Neuronal stem cell (in vitro differentiated cells): ENCODE measurements at regions not wholly inside any gene's neighbourhood (a gene's known extent, or its start where the extent isn't known, plus 50 kb on each side); places are given as distances from the start of the nearest gene placed in this dataset.
"Not testable (repeated sequence)": the region's sequence is repeated elsewhere in the genome, so short reads cannot be mapped to it uniquely, and the experiment has no call there.

Experiments used
- DNase-seq: peaks from one replicate; pipeline ENCODE4 v3.0.0-alpha.2; 2013; ENCODE audit warnings: low spot score
- H2AFZ ChIP-seq: one replicate; pipeline ENCODE4 v1.6.1; 2013; ENCODE audit warnings: mild to moderate bottlenecking, low read length, inconsistent platforms
- H2AK5ac ChIP-seq: 2 replicates; pipeline ENCODE4 v1.6.1; 2013; ENCODE audit warnings: low read depth, mild to moderate bottlenecking, inconsistent platforms, low read length, moderate library complexity, mixed read lengths
- H2BK120ac ChIP-seq: 2 replicates; pipeline ENCODE4 v1.6.1; 2013; ENCODE audit warnings: low read depth, mild to moderate bottlenecking, inconsistent platforms, low read length, moderate library complexity, mixed read lengths
- H2BK12ac ChIP-seq: one replicate; pipeline ENCODE4 v1.6.1; 2013; ENCODE audit warnings: low read length, inconsistent platforms
- H2BK15ac ChIP-seq: 2 replicates; pipeline ENCODE4 v1.6.1; 2013; ENCODE audit warnings: mild to moderate bottlenecking, low read length, inconsistent platforms, mixed read lengths
- H2BK5ac ChIP-seq: one replicate; pipeline ENCODE4 v1.6.1; 2013; ENCODE audit warnings: inconsistent platforms, mild to moderate bottlenecking, low read length, moderate library complexity
- H3K14ac ChIP-seq: one replicate; pipeline ENCODE4 v1.6.1; 2013; ENCODE audit warnings: low read length, inconsistent platforms
- H3K18ac ChIP-seq: 2 replicates; pipeline ENCODE4 v1.6.1; 2013; ENCODE audit warnings: low read length, inconsistent platforms
- H3K23ac ChIP-seq: 2 replicates; pipeline ENCODE4 v1.6.1; 2013; ENCODE audit warnings: low read depth, mild to moderate bottlenecking, mixed read lengths, low read length, inconsistent platforms; ENCODE audit not compliant: poor library complexity
- H3K27ac ChIP-seq: replicated peaks from 3 replicates; pipeline ENCODE4 v1.5.1; 2013; ENCODE audit warnings: low read length, inconsistent platforms
- H3K27me3 ChIP-seq, 3 experiments: 2 replicates each; pipeline ENCODE4 v1.6.1; 2013; ENCODE audit warnings: low read length in 3 of 3, mild to moderate bottlenecking in 2 of 3, inconsistent platforms in 1 of 3, low read depth in 1 of 3, mixed read lengths in 1 of 3, moderate library complexity in 1 of 3; ENCODE audit not compliant: control insufficient read depth in 3 of 3, insufficient read depth in 3 of 3
- H3K36me3 ChIP-seq, 2 donors: replicated peaks in 1 of 2; 2 replicates each; pipeline ENCODE4 v1.6.1; 2013; ENCODE audit warnings: low read length in 2 of 2; ENCODE audit not compliant: control insufficient read depth in 2 of 2, insufficient read depth in 2 of 2
- H3K4ac ChIP-seq: 2 replicates; pipeline ENCODE4 v1.6.1; 2013; ENCODE audit warnings: inconsistent platforms, mild to moderate bottlenecking, low read length, moderate library complexity
- H3K4me1 ChIP-seq, 2 donors: 1 replicate in 1 of 2; 2 replicates in 1 of 2; pipeline ENCODE4 v1.6.1; 2013; ENCODE audit warnings: low read length in 2 of 2, low read depth in 1 of 2; ENCODE audit not compliant: control insufficient read depth in 2 of 2, insufficient read depth in 1 of 2
- H3K4me2 ChIP-seq: one replicate; pipeline ENCODE4 v1.6.1; 2013; ENCODE audit warnings: mild to moderate bottlenecking, low read length, inconsistent platforms; ENCODE audit not compliant: insufficient read depth, poor library complexity, severe bottlenecking
- H3K4me3 ChIP-seq, 2 donors: 2 replicates each; pipeline ENCODE4 v1.5.1; 2013; ENCODE audit warnings: low read length in 2 of 2, mild to moderate bottlenecking in 2 of 2, inconsistent platforms in 1 of 2, moderate library complexity in 1 of 2
- H3K79me1 ChIP-seq: one replicate; pipeline ENCODE4 v1.6.1; 2013; ENCODE audit warnings: low read depth, mild to moderate bottlenecking, inconsistent platforms, low read length, moderate library complexity
- H3K9ac ChIP-seq: one replicate; pipeline ENCODE4 v1.6.1; 2013; ENCODE audit warnings: mild to moderate bottlenecking, low read depth, low read length, inconsistent platforms; ENCODE audit not compliant: poor library complexity
- H3K9me3 ChIP-seq, 2 donors: replicated peaks in 1 of 2; 2 replicates each; pipeline versions ENCODE3 to v1.6.1; 2013; ENCODE audit warnings: low read length in 2 of 2, mild to moderate bottlenecking in 2 of 2, inconsistent platforms in 1 of 2, low read depth in 1 of 2, mixed read lengths in 1 of 2, moderate library complexity in 1 of 2; ENCODE audit not compliant: control insufficient read depth in 2 of 2, insufficient read depth in 1 of 2
- H4K8ac ChIP-seq: one replicate; pipeline ENCODE4 v1.6.1; 2013; ENCODE audit warnings: low read depth, mild to moderate bottlenecking, inconsistent platforms, low read length, moderate library complexity
- H4K91ac ChIP-seq: one replicate; pipeline ENCODE4 v1.6.1; 2013; ENCODE audit warnings: low read length, low read depth, mild to moderate bottlenecking, inconsistent platforms; ENCODE audit not compliant: poor library complexity
- WGBS, 2 donors: extraction: QIAGEN DNeasy Blood & Tissue Kit; methylation state at CpG; one replicate each; pipeline ENCODE4 v1.1.7; 2013; ENCODE audit warnings: missing lambda C conversion rate in 2 of 2, mixed read lengths in 1 of 2; ENCODE audit not compliant: insufficient read length in 2 of 2, insufficient replicate concordance in 1 of 2; ENCODE audit errors: extremely low coverage in 2 of 2; 5-methylcytosine and 5-hydroxymethylcytosine counted together

- H2AK5ac ChIP-seq, result no peak overlapping the region
- H3K27me3 ChIP-seq, result peaks cover 0 to 5% (median 0%) of the 10 kb centered on the region in 3 experiments
- H3K4me2 ChIP-seq, result no peak overlapping the region
- no peak overlapping the region for H3K27ac ChIP-seq
- H2BK15ac ChIP-seq, result no peak overlapping the region
- H4K8ac ChIP-seq, result no peak overlapping the region
- DNase-seq, result no peak
- no peak overlapping the region for H3K4ac ChIP-seq
- no peak overlapping the region for H4K91ac ChIP-seq
- H3K14ac ChIP-seq, result no peak overlapping the region
- H3K9ac ChIP-seq, result no peak overlapping the region
- no peak overlapping the region for H2BK5ac ChIP-seq
- H3K4me1 ChIP-seq, result peaks cover 0 to 2% of the 10 kb centered on the region in 2 donors
- no peaks in the 10 kb centered on the region for H3K79me1 ChIP-seq
- H2BK12ac ChIP-seq, result no peak overlapping the region
- no peak overlapping the region for H3K23ac ChIP-seq
- H3K4me3 ChIP-seq, result no peak overlapping the region
- H2BK120ac ChIP-seq, result no peak overlapping the region
- H2AFZ ChIP-seq, result no peak overlapping the region
- no peaks in the 10 kb centered on the region for H3K9me3 ChIP-seq
- H3K36me3 ChIP-seq, result no peaks in the 10 kb centered on the region
- no peak overlapping the region for H3K18ac ChIP-seq
Observed at GRCh38 chr7:24438232-24438631, 135.0 kb upstream of the PALS2 start.

- not testable (repeated sequence) for H4K8ac ChIP-seq, H2AFZ ChIP-seq, H2BK5ac ChIP-seq, DNase-seq, H2BK15ac ChIP-seq, H3K14ac ChIP-seq, H2BK120ac ChIP-seq, H3K36me3 ChIP-seq, H3K79me1 ChIP-seq, H3K4me2 ChIP-seq, H4K91ac ChIP-seq, H3K9ac ChIP-seq, H2AK5ac ChIP-seq, H3K27ac ChIP-seq, H3K4me1 ChIP-seq, H3K27me3 ChIP-seq, H3K23ac ChIP-seq, H3K9me3 ChIP-seq, H2BK12ac ChIP-seq, H3K4ac ChIP-seq, H3K18ac ChIP-seq, H3K4me3 ChIP-seq
- no CpG with 5 or more reads among the region's 3 CpGs for WGBS, 2 donors
Observed at GRCh38 chr7:24439104-24439503, 134.1 kb upstream of the PALS2 start.

- no peak overlapping the region for H4K91ac ChIP-seq
- no peaks in the 10 kb centered on the region for H3K9me3 ChIP-seq
- H2AK5ac ChIP-seq, result no peak overlapping the region
- no peak overlapping the region for H3K14ac ChIP-seq
- no peak overlapping the region for H3K27ac ChIP-seq
- no peak overlapping the region for H2BK15ac ChIP-seq
- no peaks in the 10 kb centered on the region for H3K79me1 ChIP-seq
- no peak overlapping the region for H2AFZ ChIP-seq
- no peak overlapping the region for H3K4ac ChIP-seq
- H3K9ac ChIP-seq, result no peak overlapping the region
- no peak overlapping the region for H2BK12ac ChIP-seq
- no peaks in the 10 kb centered on the region for H3K4me1 ChIP-seq
- H3K36me3 ChIP-seq, result no peaks in the 10 kb centered on the region
- no peak overlapping the region for H3K4me2 ChIP-seq
- no CpG with 5 or more reads among the region's 3 CpGs for WGBS, 2 donors
- no peaks in the 10 kb centered on the region for H3K27me3 ChIP-seq
- no peak overlapping the region for H2BK5ac ChIP-seq
- no peak overlapping the region for H4K8ac ChIP-seq
- H3K23ac ChIP-seq, result no peak overlapping the region
- H3K4me3 ChIP-seq, result no peak overlapping the region
- H3K18ac ChIP-seq, result no peak overlapping the region
- no peak overlapping the region for H2BK120ac ChIP-seq
- DNase-seq, result no peak
Observed at GRCh38 chr7:24440892-24441291, 132.4 kb upstream of the PALS2 start.

GRCh38 chr7:24441314-24442027 lies 131.8 kb upstream of the PALS2 start:
- Histone ChIP-seq H2AK5ac (no peak overlapping the region), H2BK5ac (no peak overlapping the region), H3K27me3 (no peaks in the 10 kb centered on the region), H3K14ac (no peak overlapping the region), H3K27ac (no peak overlapping the region), H3K9me3 (no peaks in the 10 kb centered on the region), H3K9ac (no peak overlapping the region), H3K18ac (no peak overlapping the region), H3K79me1 (no peaks in the 10 kb centered on the region), H2BK15ac (no peak overlapping the region), H3K4ac (no peak overlapping the region), H3K23ac (no peak overlapping the region), H2BK12ac (no peak overlapping the region), H2AFZ (no peak overlapping the region), H4K91ac (no peak overlapping the region), H2BK120ac (no peak overlapping the region), H3K36me3 (no peaks in the 10 kb centered on the region), H4K8ac (no peak overlapping the region), H3K4me3 (no peak overlapping the region), H3K4me2 (no peak overlapping the region), H3K4me1 (no peaks in the 10 kb centered on the region)
- no CpG with 5 or more reads among the region's 7 CpGs for WGBS, 2 donors
- no peak for DNase-seq
